OCI-LY7 (cell line): ENCODE measurements at regions not wholly inside any gene's neighbourhood (a gene's known extent, or its start where the extent isn't known, plus 50 kb on each side); places are given as distances from the start of the nearest gene placed in this dataset.

ENCODE experiments used
- BruUV-seq: library from RNA; stranded (reverse); fragments of 400-500 nt; replicated peaks from 2 replicates; lab custom pipeline; 2021; lab: Mats Ljungman, UMichigan
- CTCF ChIA-PET: fragments of 300-600 bp; sonication (Branson Sonifier 250); formaldehyde crosslinking; loops from one replicate; lab custom pipeline; 2022; ENCODE audit warnings: antibody characterized with exemption; ENCODE audit not compliant: unreplicated experiment; lab: Charles Lee
- POLR2A ChIA-PET: fragments of 300-600 bp; sonication (Branson Sonifier 250); formaldehyde crosslinking; loops from one replicate; lab custom pipeline; 2022; ENCODE audit warnings: antibody characterized with exemption; lab: Charles Lee
- DNase-seq: peaks from one replicate; pipeline ENCODE4 v3.0.0-alpha.2; 2015; ENCODE audit warnings: low spot score
- H2AFZ ChIP-seq: fragments of 200-600 bp; sonication (generic), shearing (Covaris generic); 2 replicates; pipeline ENCODE4 v1.6.1; 2014; ENCODE audit warnings: mild to moderate bottlenecking, antibody characterized with exemption, low read length, moderate library complexity
- H3K27ac ChIP-seq: fragments of 200-600 bp; sonication (generic); 2 replicates; pipeline ENCODE4 v1.5.1; 2014; ENCODE audit warnings: mixed run types, low read depth, mild to moderate bottlenecking, moderate library complexity, low read length, inconsistent platforms; ENCODE audit not compliant: poor library complexity, severe bottlenecking
- H3K36me3 ChIP-seq: fragments of 200-600 bp; sonication (generic); 2 replicates; pipeline ENCODE4 v1.6.1; 2014; ENCODE audit warnings: mild to moderate bottlenecking, antibody characterized with exemption, low read length, moderate library complexity, mixed read lengths; ENCODE audit not compliant: insufficient read depth
- H3K4me1 ChIP-seq: fragments of 200-600 bp; sonication (generic); 2 replicates; pipeline ENCODE4 v1.5.1; 2014; ENCODE audit warnings: mild to moderate bottlenecking, low read length; ENCODE audit not compliant: insufficient read depth, poor library complexity, severe bottlenecking
- H3K4me2 ChIP-seq: fragments of 200-600 bp; sonication (generic); 2 replicates; pipeline ENCODE4 v1.6.1; 2014; ENCODE audit warnings: mild to moderate bottlenecking, low read length
- H3K4me3 ChIP-seq: fragments of 200-600 bp; sonication (generic); 2 replicates; pipeline ENCODE4 v1.5.1; 2014; ENCODE audit warnings: mild to moderate bottlenecking, low read depth, low read length; ENCODE audit not compliant: poor library complexity, severe bottlenecking
- H3K79me2 ChIP-seq: fragments of 200-600 bp; sonication (generic); 2 replicates; pipeline ENCODE4 v1.6.1; 2016; ENCODE audit warnings: low read depth, mild to moderate bottlenecking, low read length, moderate library complexity, mixed read lengths; ENCODE audit not compliant: insufficient read depth
- H3K9me2 ChIP-seq: fragments of 200-600 bp; sonication (generic); 2 replicates; pipeline ENCODE4 v1.6.1; 2016; ENCODE audit warnings: mild to moderate bottlenecking, low read length, mixed read lengths; ENCODE audit not compliant: insufficient read depth
- H3K9me3 ChIP-seq: fragments of 200-600 bp; sonication (generic); 2 replicates; pipeline ENCODE4 v1.6.1; 2014; ENCODE audit warnings: mild to moderate bottlenecking, mixed run types, low read length, mixed read lengths
- H4K20me1 ChIP-seq: fragments of 200-600 bp; sonication (generic); 2 replicates; pipeline ENCODE4 v1.6.1; 2014; ENCODE audit warnings: mild to moderate bottlenecking, antibody characterized with exemption, low read length, moderate library complexity, mixed read lengths; ENCODE audit not compliant: insufficient read depth
- EZH2phosphoT487 ChIP-seq: fragments of 200-600 bp; sonication (generic); IDR thresholded peaks from 2 replicates; pipeline ENCODE4 v1.6.1; 2018; ENCODE audit warnings: low read depth, borderline replicate concordance, mild to moderate bottlenecking, mixed run types, antibody characterized with exemption, low read length, moderate library complexity, mixed read lengths
- intact Hi-C: fragments of 100-400 bp; cut with micrococcal nuclease; formaldehyde crosslinking; loops from one replicate; pipeline ENCODE4 v1.10.0; 2022; ENCODE audit not compliant: unreplicated experiment
- TF ChIP-seq, protein P1 (sequence below): fragments of 200-600 bp; sonication (generic); conservative IDR thresholded peaks from 2 replicates; pipeline ENCODE4 v1.5.1; 2014; ENCODE audit warnings: mild to moderate bottlenecking, antibody characterized with exemption, low read length, moderate library complexity, mixed read lengths

DNA sequence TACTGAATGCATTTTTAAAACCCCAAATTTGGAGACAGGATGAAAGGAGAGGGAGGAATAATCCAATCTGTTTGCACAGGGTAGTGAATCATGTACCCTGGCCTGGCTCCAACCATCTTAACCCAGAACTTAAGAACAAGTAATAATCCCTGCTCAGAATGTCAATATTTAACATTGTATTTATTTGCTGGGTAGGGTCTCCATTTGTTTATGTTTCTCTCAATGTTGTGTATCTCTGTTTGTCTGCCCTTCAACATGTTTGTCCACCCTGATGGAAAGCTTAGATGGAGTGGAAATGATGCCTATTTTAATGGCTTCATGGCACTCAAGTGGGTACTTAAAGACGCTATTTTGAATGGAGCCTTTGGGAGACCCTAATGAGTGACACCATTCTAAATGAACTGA lies 54.4 kb upstream of the CDC42BPA start:
- intact Hi-C loops = no loop called here
- ChIA-PET POLR2A (no interaction called here), CTCF (no interaction called here)

DNA sequence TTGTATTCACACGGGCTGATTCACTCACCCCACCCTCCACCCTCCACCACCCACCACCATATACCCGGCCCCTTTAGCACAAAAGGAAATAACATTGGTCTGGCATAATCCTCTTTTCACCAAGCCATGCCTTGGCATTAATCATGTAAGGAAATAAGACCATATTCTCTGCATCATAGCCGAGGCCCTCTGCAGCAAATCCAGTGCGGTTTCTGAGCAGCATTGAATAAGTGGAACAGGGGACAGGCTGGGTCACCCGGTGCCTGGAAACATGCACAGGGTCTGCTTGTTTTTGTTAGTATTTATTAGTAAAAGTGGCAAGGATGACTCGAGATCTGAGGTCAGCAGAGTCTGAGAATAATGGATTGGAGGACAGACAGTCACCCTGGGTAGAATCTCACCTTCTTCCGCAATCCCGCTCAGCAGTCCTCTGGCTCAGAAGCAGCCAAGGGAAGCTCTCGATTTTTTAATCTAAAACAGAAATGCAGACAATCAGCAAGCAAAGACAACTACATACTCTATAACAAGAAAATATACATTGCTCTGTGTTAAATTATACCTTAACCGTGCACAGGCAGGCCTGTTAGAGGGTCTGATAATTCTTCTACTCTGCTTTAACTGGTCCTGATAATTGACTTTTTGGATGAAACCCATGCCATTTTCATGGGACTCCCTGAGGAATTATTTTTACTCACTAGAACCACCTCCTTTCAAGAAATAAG lies 52.4 kb upstream of the CDC42BPA start:
- Histone ChIP-seq H3K4me3 (no peak overlapping the region), H3K4me2 (no peak overlapping the region), H3K27ac (no peak overlapping the region), H3K9me3 (no peaks in the 10 kb centered on the region), H3K4me1 (no peaks in the 10 kb centered on the region), H3K79me2 (no peaks in the 10 kb centered on the region), H3K36me3 (no peaks in the 10 kb centered on the region), H2AFZ (no peak overlapping the region; the same call in 1 of the 2 replicates), H4K20me1 (no peaks in the 10 kb centered on the region), H3K9me2 (no peaks in the 10 kb centered on the region)
- no peak for TF ChIP-seq EZH2phosphoT487
- TF ChIP-seq, protein P1, sequence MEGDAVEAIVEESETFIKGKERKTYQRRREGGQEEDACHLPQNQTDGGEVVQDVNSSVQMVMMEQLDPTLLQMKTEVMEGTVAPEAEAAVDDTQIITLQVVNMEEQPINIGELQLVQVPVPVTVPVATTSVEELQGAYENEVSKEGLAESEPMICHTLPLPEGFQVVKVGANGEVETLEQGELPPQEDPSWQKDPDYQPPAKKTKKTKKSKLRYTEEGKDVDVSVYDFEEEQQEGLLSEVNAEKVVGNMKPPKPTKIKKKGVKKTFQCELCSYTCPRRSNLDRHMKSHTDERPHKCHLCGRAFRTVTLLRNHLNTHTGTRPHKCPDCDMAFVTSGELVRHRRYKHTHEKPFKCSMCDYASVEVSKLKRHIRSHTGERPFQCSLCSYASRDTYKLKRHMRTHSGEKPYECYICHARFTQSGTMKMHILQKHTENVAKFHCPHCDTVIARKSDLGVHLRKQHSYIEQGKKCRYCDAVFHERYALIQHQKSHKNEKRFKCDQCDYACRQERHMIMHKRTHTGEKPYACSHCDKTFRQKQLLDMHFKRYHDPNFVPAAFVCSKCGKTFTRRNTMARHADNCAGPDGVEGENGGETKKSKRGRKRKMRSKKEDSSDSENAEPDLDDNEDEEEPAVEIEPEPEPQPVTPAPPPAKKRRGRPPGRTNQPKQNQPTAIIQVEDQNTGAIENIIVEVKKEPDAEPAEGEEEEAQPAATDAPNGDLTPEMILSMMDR = no peak
- ChIA-PET CTCF (no interaction called here), POLR2A (no interaction called here)
- no TSS peak for BruUV-seq
- intact Hi-C loops = no loop called here
- DNase-seq = no peak

More for the DNA sequence above, 54.4 kb upstream of the CDC42BPA start:
- no peaks in the 10 kb centered on the region for H3K36me3 ChIP-seq
- no peaks in the 10 kb centered on the region for H4K20me1 ChIP-seq
- no peaks in the 10 kb centered on the region for H3K79me2 ChIP-seq
- H3K9me2 ChIP-seq = no peaks in the 10 kb centered on the region
- TF ChIP-seq, protein P1 = no peak
- TF ChIP-seq EZH2phosphoT487 = no peak
- BruUV-seq = no TSS peak
- no peak overlapping the region for H3K4me2 ChIP-seq
- no peaks in the 10 kb centered on the region for H3K4me1 ChIP-seq
- no peak overlapping the region for H3K4me3 ChIP-seq
- H3K27ac ChIP-seq = no peak overlapping the region
- no peak for DNase-seq
- H3K9me3 ChIP-seq = no peaks in the 10 kb centered on the region
- no peak overlapping the region for H2AFZ ChIP-seq

DNA sequence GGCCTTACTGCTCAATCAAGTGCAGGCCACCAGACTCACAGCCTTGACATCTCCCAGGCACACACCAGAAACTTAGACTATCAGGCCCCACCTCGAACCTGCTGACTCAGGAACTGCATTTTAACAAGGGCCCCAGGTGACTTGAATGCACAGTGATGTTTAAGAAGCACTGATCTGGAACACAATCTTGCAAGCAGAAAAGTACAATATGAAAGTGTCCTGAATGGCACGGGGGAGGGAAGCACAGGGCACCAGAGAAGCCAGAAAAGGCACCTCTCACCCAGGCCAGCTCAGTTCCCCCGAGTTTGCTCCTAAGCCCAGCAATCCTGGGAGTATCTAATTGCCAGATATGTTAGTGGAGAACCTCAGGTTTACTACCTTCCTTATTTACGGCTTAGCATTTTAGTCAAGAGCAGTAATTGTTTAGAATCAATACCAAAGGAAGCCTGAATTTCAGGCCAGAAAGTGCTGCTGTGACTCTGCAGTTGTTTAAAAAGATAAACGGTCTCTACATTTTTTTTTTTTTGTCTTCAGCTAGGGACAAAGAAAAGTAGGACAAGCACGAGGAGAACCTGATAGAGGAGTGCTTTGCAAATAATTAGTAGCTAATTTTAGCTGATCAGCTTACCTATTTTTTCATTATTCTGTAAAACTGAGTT lies 50.9 kb upstream of the CDC42BPA start:
- no peak overlapping the region for H3K27ac ChIP-seq
- H4K20me1 ChIP-seq = no peaks in the 10 kb centered on the region
- ChIA-PET CTCF (no interaction called here), POLR2A (interaction anchor here (0.9 kb wide), 1 partner anchor 21 kb away, joined by 3 read pairs; no protein-coding TSS in a partner anchor)
- BruUV-seq = no TSS peak
- no peak overlapping the region for H3K4me3 ChIP-seq
- no peaks in the 10 kb centered on the region for H3K79me2 ChIP-seq
- H3K9me3 ChIP-seq = no peaks in the 10 kb centered on the region
- TF ChIP-seq EZH2phosphoT487 = no peak
- TF ChIP-seq, protein P1 = no peak
- no peaks in the 10 kb centered on the region for H3K4me1 ChIP-seq
- no peak overlapping the region for H3K4me2 ChIP-seq
- no peaks in the 10 kb centered on the region for H3K9me2 ChIP-seq
- intact Hi-C loops = no loop called here
- H3K36me3 ChIP-seq = no peaks in the 10 kb centered on the region
- DNase-seq = no peak
- no peak overlapping the region for H2AFZ ChIP-seq
